ENCODE measurements at regions not wholly inside any gene's neighbourhood (a gene's known extent, or its start where the extent isn't known, plus 50 kb on each side); places are given as distances from the start of the nearest gene placed in this dataset.
"Not testable (repeated sequence)": the region's sequence is repeated elsewhere in the genome, so short reads cannot be mapped to it uniquely, and the experiment has no call there.

DNA sequence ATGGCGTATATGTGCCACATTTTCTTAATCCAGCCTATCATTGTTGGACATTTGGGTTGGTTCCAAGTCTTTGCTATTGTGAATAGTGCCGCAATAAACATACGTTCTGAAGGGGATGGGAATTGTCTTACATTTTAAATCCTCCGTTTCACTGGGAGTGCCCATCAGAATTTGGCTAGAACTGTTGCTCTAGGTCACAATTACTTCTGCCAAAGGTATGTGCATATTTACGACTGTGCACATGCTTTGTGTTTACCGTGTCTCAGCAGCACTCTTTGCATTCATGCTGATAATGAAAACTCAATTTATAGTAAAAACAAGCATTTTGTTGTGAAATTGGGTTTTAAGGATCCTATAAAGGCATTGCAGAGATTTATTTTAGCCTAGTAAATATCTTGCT lies 151.9 kb upstream of the ZNF618 start:
- H3K9me3 ChIP-seq (ENCODE audit: control insufficient read depth, low read length): peaks cover 4% of the 10 kb centered on the region
- 78 to 95% methylated on average over 3 to 4 of the region's 6 CpGs for WGBS, 2 experiments (ENCODE audit: insufficient coverage in 2 of 2)
- H3K36me3 ChIP-seq (ENCODE audit: control insufficient read depth, insufficient read depth, low read length): no peaks in the 10 kb centered on the region
- no peak overlapping the region for H3K27ac ChIP-seq (ENCODE audit: low read depth, low read length, severe bottlenecking)
- no peak overlapping the region for H3K4me3 ChIP-seq (ENCODE audit: extremely low read depth, insufficient read depth, low read length, poor library complexity, severe bottlenecking)
- H3K4me1 ChIP-seq (ENCODE audit: control insufficient read depth, insufficient read depth, low read length, poor library complexity, severe bottlenecking): no peaks in the 10 kb centered on the region

DNA sequence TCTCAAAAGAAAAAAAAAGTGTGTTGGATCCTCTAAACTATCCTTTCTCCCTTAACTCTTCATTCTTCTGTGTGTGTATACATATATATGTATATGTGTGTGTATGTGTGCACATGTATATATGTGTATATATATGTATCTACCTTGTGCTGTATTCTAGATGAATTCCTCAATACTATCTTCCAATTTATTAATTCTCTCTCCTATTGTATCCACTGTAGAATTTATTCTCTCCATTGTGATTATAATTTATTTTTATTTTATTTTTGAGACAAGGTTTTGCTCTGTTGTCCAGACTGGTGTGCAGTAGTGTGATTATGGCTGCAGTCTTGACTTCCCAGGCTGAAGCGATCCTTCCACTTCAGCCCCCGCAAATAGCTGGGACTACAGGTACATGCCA lies 147.1 kb upstream of the ZNF618 start:
- Histone ChIP-seq H3K4me3 (ENCODE audit: extremely low read depth, insufficient read depth, low read length, poor library complexity, severe bottlenecking) (no peak overlapping the region), H3K27ac (ENCODE audit: low read depth, low read length, severe bottlenecking) (no peak overlapping the region), H3K36me3 (ENCODE audit: control insufficient read depth, insufficient read depth, low read length) (no peaks in the 10 kb centered on the region), H3K9me3 (ENCODE audit: control insufficient read depth, low read length) (peaks cover 19% of the 10 kb centered on the region), H3K4me1 (ENCODE audit: control insufficient read depth, insufficient read depth, low read length, poor library complexity, severe bottlenecking) (no peaks in the 10 kb centered on the region)
- WGBS, 2 experiments (ENCODE audit: insufficient coverage in 2 of 2): 100% methylated on average over 2 of the region's 2 CpGs; no CpG with 5 or more reads in 1 of the 2 experiments

DNA sequence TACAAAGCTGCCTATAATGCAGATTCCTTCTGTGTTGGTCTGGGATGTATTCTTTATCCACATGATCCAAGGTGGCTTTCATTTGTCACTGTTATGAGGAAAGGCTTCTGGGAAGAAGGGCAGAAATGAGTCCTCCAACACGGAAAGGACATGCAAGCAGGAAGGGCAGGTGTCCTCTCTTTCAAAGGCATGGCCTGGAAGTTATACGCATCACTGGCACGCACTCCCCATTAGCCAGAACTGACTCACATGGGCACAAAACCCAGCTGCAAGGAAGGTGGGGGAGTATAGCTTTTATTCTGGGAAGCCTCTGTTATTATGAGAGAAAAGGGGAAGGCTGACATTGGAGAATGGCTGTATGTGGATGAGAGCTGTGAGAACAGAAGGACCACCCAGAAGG lies 141.3 kb upstream of the ZNF618 start:
- Histone ChIP-seq H3K4me1 (ENCODE audit: control insufficient read depth, insufficient read depth, low read length, poor library complexity, severe bottlenecking) (no peaks in the 10 kb centered on the region), H3K9me3 (ENCODE audit: control insufficient read depth, low read length) (peaks cover 14% of the 10 kb centered on the region), H3K27ac (ENCODE audit: low read depth, low read length, severe bottlenecking) (no peak overlapping the region), H3K36me3 (ENCODE audit: control insufficient read depth, insufficient read depth, low read length) (no peaks in the 10 kb centered on the region), H3K4me3 (ENCODE audit: extremely low read depth, insufficient read depth, low read length, poor library complexity, severe bottlenecking) (no peak overlapping the region)
- 83 to 100% methylated on average over 1 to 2 of the region's 3 CpGs for WGBS, 2 experiments (ENCODE audit: insufficient coverage in 2 of 2)

DNA sequence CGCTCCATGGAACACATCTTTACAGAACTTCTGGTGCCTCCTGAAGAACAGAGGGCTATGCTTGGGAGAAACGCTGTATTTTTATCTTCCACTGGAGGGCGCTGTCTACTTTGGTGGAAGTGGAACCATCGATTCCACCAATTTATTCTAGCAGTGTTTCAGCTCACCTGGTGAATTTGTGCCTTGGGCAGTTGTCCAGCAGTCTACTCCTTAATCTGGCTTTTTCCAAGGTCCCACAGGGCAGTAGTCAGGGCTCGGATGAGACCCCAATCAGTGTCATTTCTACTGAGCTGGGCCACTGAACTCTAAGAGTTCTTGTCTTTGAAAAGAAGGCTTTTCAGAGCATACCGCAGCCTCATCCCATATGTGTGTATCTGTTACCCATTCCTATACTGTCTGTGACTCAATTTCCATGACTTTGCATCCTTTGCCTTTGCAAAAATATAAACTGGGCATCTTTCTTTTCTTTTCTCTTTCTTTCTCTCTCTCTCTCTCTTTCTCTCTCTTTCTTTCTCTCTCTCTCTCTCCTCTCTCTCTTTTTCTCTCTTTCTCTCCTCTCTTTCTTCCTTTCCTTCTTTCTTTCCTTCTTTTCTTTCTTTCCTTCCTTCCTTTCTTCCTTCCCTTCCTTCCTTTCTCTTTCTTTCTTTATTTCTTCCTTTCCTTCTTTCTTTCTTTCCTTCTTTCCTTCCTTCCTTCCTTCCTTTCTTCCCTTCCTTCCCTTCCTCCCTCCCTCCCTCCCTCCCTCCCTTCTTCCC lies 138.4 kb upstream of the ZNF618 start:
- Histone ChIP-seq H3K4me1 (ENCODE audit: control insufficient read depth, insufficient read depth, low read length, poor library complexity, severe bottlenecking) (no peaks in the 10 kb centered on the region), H3K9me3 (ENCODE audit: control insufficient read depth, low read length) (no peaks in the 10 kb centered on the region)
- 19 to 29% methylated on average over 5 of the region's 6 CpGs for WGBS, 2 experiments (ENCODE audit: insufficient coverage in 2 of 2)

DNA sequence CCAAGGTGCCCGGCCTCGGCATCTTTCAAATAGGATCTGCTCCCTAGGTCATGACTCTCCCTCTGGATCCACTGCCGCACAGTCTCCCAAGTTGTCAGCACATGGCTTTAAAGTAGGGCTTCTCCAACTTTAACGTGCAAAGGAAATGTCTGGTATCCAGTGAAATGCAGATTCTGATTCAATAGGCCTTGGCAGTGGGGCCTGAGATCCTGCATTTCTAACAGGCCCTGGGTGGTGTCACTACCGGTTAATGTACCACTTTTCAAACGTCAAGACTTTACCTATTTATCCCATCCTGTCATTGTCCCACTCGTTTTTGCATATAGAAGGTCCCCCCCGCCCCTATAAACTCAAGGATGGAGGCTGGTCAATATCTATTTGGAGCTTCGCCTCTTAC lies 137.6 kb upstream of the ZNF618 start:
- H3K4me1 ChIP-seq (ENCODE audit: control insufficient read depth, insufficient read depth, low read length, poor library complexity, severe bottlenecking): no peaks in the 10 kb centered on the region
- H3K27ac ChIP-seq (ENCODE audit: low read depth, low read length, severe bottlenecking): no peak overlapping the region
- no peaks in the 10 kb centered on the region for H3K36me3 ChIP-seq (ENCODE audit: control insufficient read depth, insufficient read depth, low read length)
- 48 to 50% methylated on average over 7 of the region's 9 CpGs for WGBS, 2 experiments (ENCODE audit: insufficient coverage in 2 of 2)
- H3K9me3 ChIP-seq (ENCODE audit: control insufficient read depth, low read length): no peaks in the 10 kb centered on the region
- H3K4me3 ChIP-seq (ENCODE audit: extremely low read depth, insufficient read depth, low read length, poor library complexity, severe bottlenecking): no peak overlapping the region

More for the DNA sequence above, 138.4 kb upstream of the ZNF618 start:
- no peak overlapping the region for H3K4me3 ChIP-seq (ENCODE audit: extremely low read depth, insufficient read depth, low read length, poor library complexity, severe bottlenecking)
- no peak overlapping the region for H3K27ac ChIP-seq (ENCODE audit: low read depth, low read length, severe bottlenecking)
- H3K36me3 ChIP-seq (ENCODE audit: control insufficient read depth, insufficient read depth, low read length): no peaks in the 10 kb centered on the region

DNA sequence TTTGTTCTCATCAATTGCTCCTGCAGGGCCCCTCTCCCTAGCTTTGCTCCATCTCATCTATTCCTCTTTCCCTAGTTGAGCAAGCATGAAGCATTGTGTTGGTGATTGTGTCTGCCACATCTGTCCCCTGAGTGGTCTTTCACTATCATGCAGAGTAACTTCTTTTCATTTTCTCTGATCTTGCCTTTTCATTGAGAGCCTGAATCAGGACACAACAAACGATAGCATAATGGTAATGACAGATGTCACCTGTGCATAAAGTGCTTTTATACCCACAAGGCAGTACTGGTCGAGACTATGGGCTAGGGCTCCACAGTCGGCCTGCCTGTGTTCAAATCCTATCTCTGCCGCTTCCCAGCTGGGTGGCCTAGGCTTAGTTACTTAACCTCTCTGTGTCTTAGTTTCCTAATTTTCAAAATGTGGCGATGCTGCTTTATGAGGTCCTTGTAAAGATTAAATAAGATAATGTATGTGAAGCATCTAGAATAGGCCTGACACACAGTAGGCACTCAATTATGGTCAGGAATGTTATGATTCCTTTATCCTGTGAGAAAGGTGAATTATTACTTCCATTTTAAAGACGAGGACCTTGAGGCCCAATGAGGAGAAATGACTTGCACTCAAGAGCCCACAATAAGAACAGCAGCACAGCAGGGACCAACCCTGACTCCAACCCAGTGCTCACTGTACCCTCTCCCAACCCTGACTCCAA lies 137.1 kb upstream of the ZNF618 start:
- WGBS, 2 experiments (ENCODE audit: insufficient coverage in 2 of 2): 57 to 68% methylated on average over 3 to 5 of the region's 6 CpGs
- Histone ChIP-seq H3K4me3 (ENCODE audit: extremely low read depth, insufficient read depth, low read length, poor library complexity, severe bottlenecking) (no peak overlapping the region), H3K36me3 (ENCODE audit: control insufficient read depth, insufficient read depth, low read length) (no peaks in the 10 kb centered on the region), H3K9me3 (ENCODE audit: control insufficient read depth, low read length) (no peaks in the 10 kb centered on the region), H3K27ac (ENCODE audit: low read depth, low read length, severe bottlenecking) (no peak overlapping the region), H3K4me1 (ENCODE audit: control insufficient read depth, insufficient read depth, low read length, poor library complexity, severe bottlenecking) (no peaks in the 10 kb centered on the region)

DNA sequence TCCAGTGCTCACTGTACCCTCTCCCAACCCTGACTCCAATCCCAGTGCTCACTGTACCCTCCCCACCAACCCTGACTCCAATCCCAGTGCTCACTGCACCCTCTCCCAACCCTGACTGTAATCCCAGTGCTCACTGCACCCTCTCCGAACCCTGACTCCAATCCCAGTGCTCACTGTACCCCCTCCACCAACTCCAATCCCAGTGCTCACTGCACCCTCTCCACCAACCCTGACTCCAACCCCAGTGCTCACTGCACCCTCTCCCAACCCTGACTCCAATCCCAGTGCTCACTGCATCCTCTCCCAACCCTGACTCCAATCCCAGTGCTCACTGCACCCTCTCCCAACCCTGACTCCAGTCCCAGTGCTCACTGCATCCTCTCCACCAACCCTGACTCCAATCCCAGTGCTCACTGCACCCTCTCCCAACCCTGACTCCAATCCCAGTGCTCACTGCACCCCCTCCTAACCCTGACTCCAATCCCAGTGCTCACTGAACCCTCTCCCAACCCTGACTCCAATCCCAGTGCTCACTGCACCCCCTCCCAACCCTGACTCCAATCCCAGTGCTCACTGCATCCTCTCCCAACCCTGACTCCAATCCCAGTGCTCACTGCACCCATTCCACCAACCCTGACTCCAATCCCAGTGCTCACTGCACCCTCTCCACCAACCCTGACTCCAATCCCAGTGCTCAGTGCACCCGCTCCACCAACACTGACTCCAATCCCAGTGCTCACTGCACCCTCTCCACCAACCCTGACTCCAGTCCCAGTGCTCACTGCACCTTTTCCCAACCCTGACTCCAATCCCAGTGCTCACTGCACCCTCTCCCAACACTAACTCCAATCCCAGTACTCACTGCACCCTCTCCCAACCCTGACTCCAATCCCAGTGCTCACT lies 136.3 kb upstream of the ZNF618 start:
- H3K27ac ChIP-seq (ENCODE audit: low read depth, low read length, severe bottlenecking); H3K4me1 ChIP-seq (ENCODE audit: control insufficient read depth, insufficient read depth, low read length, poor library complexity, severe bottlenecking); H3K9me3 ChIP-seq (ENCODE audit: control insufficient read depth, low read length); H3K4me3 ChIP-seq (ENCODE audit: extremely low read depth, insufficient read depth, low read length, poor library complexity, severe bottlenecking); H3K36me3 ChIP-seq (ENCODE audit: control insufficient read depth, insufficient read depth, low read length): not testable (repeated sequence)
- WGBS, 2 experiments (ENCODE audit: insufficient coverage in 2 of 2): 96 to 100% methylated on average over 1 to 2 of the region's 2 CpGs

DNA sequence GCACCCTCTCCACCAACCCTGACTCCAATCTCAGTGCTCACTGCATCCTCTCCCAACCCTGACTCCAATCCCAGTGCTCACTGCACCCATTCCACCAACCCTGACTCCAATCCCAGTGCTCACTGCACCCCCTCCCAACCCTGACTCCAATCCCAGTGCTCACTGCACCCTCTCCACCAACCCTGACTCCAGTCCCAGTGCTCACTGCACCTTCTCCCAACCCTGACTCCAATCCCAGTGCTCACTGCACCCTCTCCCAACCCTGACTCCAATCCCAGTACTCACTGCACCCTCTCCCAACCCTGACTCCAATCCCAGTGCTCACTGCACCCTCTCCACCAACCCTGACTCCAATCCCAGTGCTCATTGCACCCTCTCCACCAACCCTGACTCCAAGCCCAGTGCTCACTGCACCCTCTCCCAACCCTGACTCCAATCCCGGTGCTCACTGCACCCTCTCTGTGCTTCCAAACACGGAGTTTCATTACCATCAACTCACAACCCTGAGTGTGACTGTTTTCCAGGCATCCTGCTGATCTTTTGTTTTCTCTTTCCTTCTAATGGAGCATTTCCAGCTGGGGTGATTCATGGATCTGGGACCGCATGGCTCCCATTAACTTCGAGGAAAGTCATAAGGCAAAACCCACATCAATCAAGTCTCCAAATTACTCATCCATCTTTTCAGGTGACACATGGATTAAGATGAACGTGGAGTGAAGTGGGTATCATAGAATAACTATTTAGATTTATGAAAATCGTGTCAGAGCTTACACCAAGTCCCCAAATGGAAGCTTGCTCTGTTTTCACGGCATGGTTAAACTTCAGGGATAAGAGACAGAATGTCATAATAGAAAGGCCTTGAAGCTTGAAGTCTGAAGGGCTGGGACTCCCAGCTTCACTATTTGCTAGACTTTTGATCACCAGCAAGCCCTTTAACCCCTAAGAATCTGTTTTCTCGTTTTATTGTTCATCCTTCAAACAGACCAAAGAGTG lies 135.3 kb upstream of the ZNF618 start:
- not testable (repeated sequence) for H3K4me1 ChIP-seq (ENCODE audit: control insufficient read depth, insufficient read depth, low read length, poor library complexity, severe bottlenecking); H3K36me3 ChIP-seq (ENCODE audit: control insufficient read depth, insufficient read depth, low read length); H3K4me3 ChIP-seq (ENCODE audit: extremely low read depth, insufficient read depth, low read length, poor library complexity, severe bottlenecking); H3K27ac ChIP-seq (ENCODE audit: low read depth, low read length, severe bottlenecking); H3K9me3 ChIP-seq (ENCODE audit: control insufficient read depth, low read length)
- WGBS, 2 experiments (ENCODE audit: insufficient coverage in 2 of 2): 55 to 66% methylated on average over 5 of the region's 8 CpGs

DNA sequence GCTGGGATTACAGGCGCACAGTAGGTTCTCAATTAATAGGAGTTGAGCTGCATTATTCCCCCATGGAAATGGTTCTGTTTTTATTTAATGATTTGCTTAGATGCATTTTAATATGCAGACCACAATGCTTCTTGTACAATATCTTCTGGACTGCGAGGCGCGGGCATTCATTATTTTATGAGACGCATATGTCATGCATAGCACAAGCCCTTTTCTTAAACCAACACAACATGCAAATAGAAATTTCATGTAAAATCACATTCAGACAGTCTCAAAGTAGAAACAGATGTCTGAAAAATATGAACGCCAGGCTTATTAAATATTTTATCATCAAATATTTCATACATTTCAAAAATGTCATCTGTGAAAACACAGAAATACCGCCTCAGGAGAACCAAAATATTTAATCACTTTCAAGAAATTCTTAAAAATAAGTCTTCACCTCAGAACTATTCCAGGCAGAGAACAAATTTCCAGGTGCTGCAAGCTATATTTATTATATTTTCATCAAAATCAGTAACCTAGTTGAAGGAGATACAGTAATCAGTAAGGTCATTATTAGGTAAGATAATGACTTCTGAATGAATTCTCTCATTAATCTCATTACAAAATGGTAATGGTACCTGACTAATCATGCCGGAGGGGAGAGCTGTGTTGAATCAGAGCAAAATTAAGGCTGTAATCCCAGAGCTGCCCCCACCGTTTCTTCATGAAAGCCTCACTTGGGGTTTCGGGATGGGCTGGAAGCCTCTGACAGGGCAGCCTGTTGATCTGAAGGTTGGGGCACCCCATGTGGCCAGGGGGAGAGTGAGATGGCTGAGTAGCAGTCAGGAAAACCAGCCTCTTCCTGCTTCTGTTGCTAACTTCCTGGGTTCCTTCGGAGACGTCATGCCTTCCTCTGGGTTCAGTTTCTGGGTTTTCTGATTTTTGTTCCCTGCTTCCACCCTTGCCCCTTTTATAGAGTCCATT lies 133.9 kb upstream of the ZNF618 start:
- Histone ChIP-seq H3K9me3 (ENCODE audit: control insufficient read depth, low read length) (no peaks in the 10 kb centered on the region), H3K36me3 (ENCODE audit: control insufficient read depth, insufficient read depth, low read length) (no peaks in the 10 kb centered on the region), H3K27ac (ENCODE audit: low read depth, low read length, severe bottlenecking) (no peak overlapping the region), H3K4me1 (ENCODE audit: control insufficient read depth, insufficient read depth, low read length, poor library complexity, severe bottlenecking) (no peaks in the 10 kb centered on the region), H3K4me3 (ENCODE audit: extremely low read depth, insufficient read depth, low read length, poor library complexity, severe bottlenecking) (no peak overlapping the region)
- WGBS, 2 experiments (ENCODE audit: insufficient coverage in 2 of 2): 78 to 79% methylated on average over 6 to 9 of the region's 12 CpGs

All from mesodermal cell (in vitro differentiated cells).